ENCODE measurements at regions not wholly inside any gene's neighbourhood (a gene's known extent, or its start where the extent isn't known, plus 50 kb on each side); places are given as distances from the start of the nearest gene placed in this dataset.

- TF ChIP-seq, protein P1, sequence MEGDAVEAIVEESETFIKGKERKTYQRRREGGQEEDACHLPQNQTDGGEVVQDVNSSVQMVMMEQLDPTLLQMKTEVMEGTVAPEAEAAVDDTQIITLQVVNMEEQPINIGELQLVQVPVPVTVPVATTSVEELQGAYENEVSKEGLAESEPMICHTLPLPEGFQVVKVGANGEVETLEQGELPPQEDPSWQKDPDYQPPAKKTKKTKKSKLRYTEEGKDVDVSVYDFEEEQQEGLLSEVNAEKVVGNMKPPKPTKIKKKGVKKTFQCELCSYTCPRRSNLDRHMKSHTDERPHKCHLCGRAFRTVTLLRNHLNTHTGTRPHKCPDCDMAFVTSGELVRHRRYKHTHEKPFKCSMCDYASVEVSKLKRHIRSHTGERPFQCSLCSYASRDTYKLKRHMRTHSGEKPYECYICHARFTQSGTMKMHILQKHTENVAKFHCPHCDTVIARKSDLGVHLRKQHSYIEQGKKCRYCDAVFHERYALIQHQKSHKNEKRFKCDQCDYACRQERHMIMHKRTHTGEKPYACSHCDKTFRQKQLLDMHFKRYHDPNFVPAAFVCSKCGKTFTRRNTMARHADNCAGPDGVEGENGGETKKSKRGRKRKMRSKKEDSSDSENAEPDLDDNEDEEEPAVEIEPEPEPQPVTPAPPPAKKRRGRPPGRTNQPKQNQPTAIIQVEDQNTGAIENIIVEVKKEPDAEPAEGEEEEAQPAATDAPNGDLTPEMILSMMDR (IDR thresholded peaks at IDR 0.05; ENCODE audit: extremely low read depth, low read depth, low read length) = no peak
- H3K27ac ChIP-seq (ENCODE audit: low read depth, low read length) = peak overlapping the region; percentile 96
- no peak for DNase-seq (ENCODE audit: insufficient read length, low spot score, missing footprints)
Observed at GRCh38 chr21:16536140-16536539, 806.4 kb downstream of the USP25 start.

DNA sequence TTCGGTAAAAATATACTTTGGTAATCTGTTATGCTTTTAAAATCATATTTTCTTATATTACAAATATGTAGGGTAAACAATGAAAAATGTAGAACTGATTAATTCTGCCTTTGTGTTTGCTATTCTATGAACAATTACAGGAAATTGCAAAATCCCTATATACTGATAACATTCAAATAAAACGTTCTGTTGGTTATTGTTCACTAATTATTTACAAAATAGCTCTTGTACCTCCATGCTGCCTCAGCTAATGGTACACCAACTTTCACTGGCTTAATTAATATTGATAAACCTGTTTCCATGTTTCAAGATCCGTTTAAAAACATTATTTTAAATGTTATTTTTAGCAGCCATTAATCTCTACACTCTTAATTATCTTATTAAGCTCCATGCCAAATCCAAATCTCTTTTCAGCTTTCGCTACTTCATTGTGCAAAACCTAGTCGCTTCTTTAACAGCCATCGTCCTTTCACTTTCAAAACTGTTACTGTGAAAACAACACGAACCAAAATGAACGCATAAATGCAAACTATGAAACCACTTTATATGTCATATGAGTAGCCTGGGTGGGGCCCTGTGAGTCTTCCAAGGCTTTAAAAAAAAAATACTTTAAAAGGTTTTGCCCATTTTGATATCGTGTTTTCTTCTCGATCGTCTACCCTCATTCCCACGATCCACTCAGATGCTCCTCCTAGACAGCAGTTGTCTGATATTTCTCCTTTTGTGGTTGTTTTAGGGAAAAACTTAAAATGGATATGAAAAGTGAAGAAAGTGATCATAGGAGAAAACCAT lies 807.1 kb downstream of the USP25 start:
- H3K27me3 ChIP-seq (ENCODE audit: insufficient read depth, low read length) = no peaks in the 10 kb centered on the region
- peaks cover 30% of the 10 kb centered on the region for H3K4me1 ChIP-seq (ENCODE audit: insufficient read depth, low read length)
- peaks cover 4% of the 10 kb centered on the region for H3K36me3 ChIP-seq (ENCODE audit: insufficient read depth, low read length)
- H3K79me2 ChIP-seq (ENCODE audit: insufficient read depth, low read length) = peaks cover 31% of the 10 kb centered on the region
- TF ChIP-seq, protein P1 (IDR thresholded peaks at IDR 0.05; ENCODE audit: extremely low read depth, low read depth, low read length) = no peak
- peak; percentile 59 for DNase-seq (ENCODE audit: insufficient read length, low spot score, missing footprints)
- H3K9me3 ChIP-seq (ENCODE audit: low read depth, low read length) = no peaks in the 10 kb centered on the region
- H2AFZ ChIP-seq (ENCODE audit: low read length) = peak overlapping the region; percentile 55
- H3K4me3 ChIP-seq (ENCODE audit: insufficient read depth, low read length) = peak overlapping the region; percentile 75
- H4K20me1 ChIP-seq (ENCODE audit: insufficient read depth, low read length) = no peaks in the 10 kb centered on the region
- peak overlapping the region; percentile 96 for H3K4me2 ChIP-seq (ENCODE audit: insufficient read depth, low read length)
- peak overlapping the region; percentile 96 for H3K27ac ChIP-seq (ENCODE audit: low read depth, low read length)

More at GRCh38 chr21:16536140-16536539, 806.4 kb downstream of the USP25 start:
- no peaks in the 10 kb centered on the region for H3K27me3 ChIP-seq (ENCODE audit: insufficient read depth, low read length)
- H3K79me2 ChIP-seq (ENCODE audit: insufficient read depth, low read length) = peaks cover 36% of the 10 kb centered on the region
- no peak overlapping the region for H2AFZ ChIP-seq (ENCODE audit: low read length)
- peak overlapping the region; percentile 96 for H3K4me2 ChIP-seq (ENCODE audit: insufficient read depth, low read length)
- no peaks in the 10 kb centered on the region for H4K20me1 ChIP-seq (ENCODE audit: insufficient read depth, low read length)
- peaks cover 4% of the 10 kb centered on the region for H3K36me3 ChIP-seq (ENCODE audit: insufficient read depth, low read length)
- H3K4me1 ChIP-seq (ENCODE audit: insufficient read depth, low read length) = peaks cover 30% of the 10 kb centered on the region
- peak overlapping the region; percentile 75 for H3K4me3 ChIP-seq (ENCODE audit: insufficient read depth, low read length)
- H3K9me3 ChIP-seq (ENCODE audit: low read depth, low read length) = no peaks in the 10 kb centered on the region

- H3K4me2 ChIP-seq (ENCODE audit: insufficient read depth, low read length) = peak overlapping the region; percentile 96
- peaks cover 4% of the 10 kb centered on the region for H3K36me3 ChIP-seq (ENCODE audit: insufficient read depth, low read length)
- peak overlapping the region; percentile 75 for H3K4me3 ChIP-seq (ENCODE audit: insufficient read depth, low read length)
- no peaks in the 10 kb centered on the region for H3K9me3 ChIP-seq (ENCODE audit: low read depth, low read length)
- TF ChIP-seq, protein P1 (IDR thresholded peaks at IDR 0.05; ENCODE audit: extremely low read depth, low read depth, low read length) = no peak
- H2AFZ ChIP-seq (ENCODE audit: low read length) = peak overlapping the region; percentile 55
- DNase-seq (ENCODE audit: insufficient read length, low spot score, missing footprints) = no peak
- H3K79me2 ChIP-seq (ENCODE audit: insufficient read depth, low read length) = peaks cover 29% of the 10 kb centered on the region
- no peaks in the 10 kb centered on the region for H3K27me3 ChIP-seq (ENCODE audit: insufficient read depth, low read length)
- H3K27ac ChIP-seq (ENCODE audit: low read depth, low read length) = peak overlapping the region; percentile 96
- H3K4me1 ChIP-seq (ENCODE audit: insufficient read depth, low read length) = peaks cover 30% of the 10 kb centered on the region
- no peaks in the 10 kb centered on the region for H4K20me1 ChIP-seq (ENCODE audit: insufficient read depth, low read length)
Observed at GRCh38 chr21:16537501-16537900, 807.7 kb downstream of the USP25 start.

GRCh38 chr21:16538405-16538804 lies 808.6 kb downstream of the USP25 start:
- DNase-seq (ENCODE audit: insufficient read length, low spot score, missing footprints) = no peak
- no peak overlapping the region for H3K27ac ChIP-seq (ENCODE audit: low read depth, low read length)
- no peaks in the 10 kb centered on the region for H3K27me3 ChIP-seq (ENCODE audit: insufficient read depth, low read length)
- H3K4me1 ChIP-seq (ENCODE audit: insufficient read depth, low read length) = peaks cover 20% of the 10 kb centered on the region
- peaks cover 29% of the 10 kb centered on the region for H3K79me2 ChIP-seq (ENCODE audit: insufficient read depth, low read length)
- H3K4me3 ChIP-seq (ENCODE audit: insufficient read depth, low read length) = no peak overlapping the region
- no peaks in the 10 kb centered on the region for H3K9me3 ChIP-seq (ENCODE audit: low read depth, low read length)
- H3K36me3 ChIP-seq (ENCODE audit: insufficient read depth, low read length) = peaks cover 4% of the 10 kb centered on the region
- TF ChIP-seq, protein P1 (IDR thresholded peaks at IDR 0.05; ENCODE audit: extremely low read depth, low read depth, low read length) = no peak
- no peaks in the 10 kb centered on the region for H4K20me1 ChIP-seq (ENCODE audit: insufficient read depth, low read length)
- peak overlapping the region; percentile 96 for H3K4me2 ChIP-seq (ENCODE audit: insufficient read depth, low read length)
- H2AFZ ChIP-seq (ENCODE audit: low read length) = no peak overlapping the region
